SKM-1 treated with dmso at 0.1 percent for 144 hours (cell line): ENCODE measurements at regions not wholly inside any gene's neighbourhood (a gene's known extent, or its start where the extent isn't known, plus 50 kb on each side); places are given as distances from the start of the nearest gene placed in this dataset.

Source experiments
- DNase-seq: peaks from one replicate; lab custom pipeline; 2025; ENCODE audit not compliant: unreplicated experiment; lab: John Stamatoyannopoulos, UW

DNA sequence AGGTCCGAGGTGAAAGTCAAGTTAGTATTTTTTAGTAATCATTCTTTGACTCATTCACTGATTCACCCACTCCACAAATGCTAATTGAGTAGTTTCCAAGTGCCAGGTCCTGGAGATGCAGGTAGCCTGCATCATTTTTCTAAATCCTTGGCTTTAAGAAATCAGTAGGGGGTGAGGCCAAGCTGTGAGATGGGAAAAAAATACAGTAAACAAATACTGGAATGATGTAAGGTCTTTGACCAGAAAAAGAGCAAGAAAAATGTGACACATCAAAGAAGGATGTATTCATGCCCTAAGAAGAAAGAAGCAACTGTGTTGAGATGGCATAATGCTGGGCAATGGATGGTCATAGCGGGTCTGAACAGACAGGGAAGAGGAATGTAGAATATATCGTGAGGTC lies 1386.6 kb downstream of the PCDH7 start:
- DNase-seq = no peak

GRCh38 chr4:32112891-32113290 lies 1392.7 kb downstream of the PCDH7 start:
- DNase-seq = no peak

DNA sequence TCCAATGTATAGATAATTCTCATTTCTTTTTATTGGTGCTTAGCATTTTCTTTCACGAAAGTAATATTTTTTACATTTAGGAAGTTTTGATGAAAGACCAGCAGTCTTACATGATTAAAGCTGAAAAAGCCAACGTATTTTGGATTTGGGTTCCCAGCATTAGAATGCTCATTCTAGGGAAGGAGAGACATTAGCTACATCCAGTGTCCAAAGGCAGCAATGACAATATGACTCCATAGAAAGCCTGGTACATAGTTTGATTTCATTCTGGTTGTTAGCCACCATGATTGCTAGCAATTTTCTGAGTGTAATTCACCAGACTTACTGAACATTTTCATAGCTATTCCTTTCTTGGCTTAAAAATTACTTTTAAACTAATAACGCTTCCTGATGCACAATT lies 1397.5 kb downstream of the PCDH7 start:
- no peak for DNase-seq

DNA sequence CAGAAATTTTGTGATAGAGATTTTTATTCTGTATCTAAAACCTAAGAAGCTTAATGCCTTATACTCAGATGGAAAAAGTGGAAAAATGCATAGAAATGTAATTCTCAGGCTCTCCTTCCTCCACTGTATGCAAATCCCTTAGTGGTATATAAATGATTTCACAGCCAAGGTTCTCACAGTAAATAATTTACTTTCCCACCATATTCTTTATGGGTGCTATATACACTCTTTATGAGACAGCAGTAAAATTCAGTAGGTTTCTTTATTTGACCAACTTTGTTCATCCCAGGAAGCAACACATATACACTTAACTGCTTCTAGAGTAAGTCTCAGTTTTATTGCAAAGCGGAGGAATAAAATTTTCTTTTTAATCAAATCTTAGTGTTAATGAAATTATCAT lies 1399.7 kb downstream of the PCDH7 start:
- no peak for DNase-seq

GRCh38 chr4:32128549-32128948 lies 1408.4 kb downstream of the PCDH7 start:
- DNase-seq = no peak

GRCh38 chr4:32129967-32130366 lies 1409.8 kb downstream of the PCDH7 start:
- DNase-seq = no peak

DNA sequence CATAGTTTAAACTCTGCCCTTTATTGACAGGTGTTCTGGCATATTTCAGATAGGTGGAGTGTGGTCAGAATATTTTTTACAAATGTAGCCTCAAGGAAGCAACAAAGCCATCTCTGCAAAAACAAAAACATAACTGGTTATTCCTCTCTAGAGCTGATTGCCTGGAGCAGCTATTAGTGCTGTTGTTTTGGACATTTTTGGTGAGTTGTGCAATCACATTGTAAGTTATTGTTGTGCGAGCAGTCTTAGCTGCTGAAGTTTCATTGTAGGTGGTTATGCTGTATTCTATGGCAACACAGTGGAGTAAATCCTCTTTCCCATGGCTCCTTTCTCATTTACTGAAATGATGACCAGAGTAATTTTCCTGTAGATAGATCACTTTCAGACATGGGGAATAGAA lies 1413.0 kb downstream of the PCDH7 start:
- DNase-seq = no peak

- no peak for DNase-seq
Observed at GRCh38 chr4:32133734-32134133, 1413.6 kb downstream of the PCDH7 start.

GRCh38 chr4:32135642-32136041 lies 1415.5 kb downstream of the PCDH7 start:
- DNase-seq = no peak

GRCh38 chr4:32136081-32136787 lies 1416.1 kb downstream of the PCDH7 start:
- no peak for DNase-seq

DNA sequence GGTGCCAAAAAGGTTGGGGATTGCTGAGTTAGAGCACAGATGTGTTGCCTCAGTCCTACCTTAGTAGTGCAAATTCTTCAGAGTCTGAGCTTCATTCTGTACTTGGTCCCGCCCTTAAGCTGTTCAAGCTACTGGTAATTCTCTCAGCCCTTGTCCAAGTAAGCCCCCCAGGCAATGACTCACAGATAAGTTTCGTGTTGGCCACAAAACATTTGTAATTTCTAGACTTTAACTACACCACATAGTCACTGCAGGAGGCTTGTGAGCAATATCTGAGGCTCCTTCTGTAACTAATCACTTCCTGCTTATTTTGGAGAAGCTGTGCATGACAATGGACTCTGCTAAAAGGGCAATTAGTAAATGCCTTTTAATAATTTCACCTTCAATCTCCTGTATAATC lies 1420.5 kb downstream of the PCDH7 start:
- DNase-seq = peak; percentile 23

- peak; percentile 52 for DNase-seq
Observed at GRCh38 chr4:32142075-32142474, 1421.9 kb downstream of the PCDH7 start.

DNA sequence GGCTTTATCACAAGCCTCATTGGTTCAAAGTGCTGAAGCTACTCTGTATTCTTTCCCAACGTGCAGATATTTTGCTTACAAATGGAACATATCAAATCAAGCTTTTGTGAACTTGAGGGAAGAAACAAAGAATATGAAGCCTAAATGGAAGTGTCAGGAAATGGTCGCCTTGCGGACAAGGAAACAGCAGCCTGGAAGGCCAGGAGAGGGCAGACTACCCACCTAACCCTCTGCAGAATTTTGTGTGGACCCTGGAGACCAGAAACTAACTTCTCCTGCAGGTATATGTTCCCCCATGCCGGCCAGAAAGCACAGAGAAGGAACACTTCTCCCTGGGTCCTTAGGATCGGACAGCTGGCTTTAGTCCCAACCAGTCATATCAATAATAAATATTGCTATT lies 1425.8 kb downstream of the PCDH7 start:
- DNase-seq = no peak

DNA sequence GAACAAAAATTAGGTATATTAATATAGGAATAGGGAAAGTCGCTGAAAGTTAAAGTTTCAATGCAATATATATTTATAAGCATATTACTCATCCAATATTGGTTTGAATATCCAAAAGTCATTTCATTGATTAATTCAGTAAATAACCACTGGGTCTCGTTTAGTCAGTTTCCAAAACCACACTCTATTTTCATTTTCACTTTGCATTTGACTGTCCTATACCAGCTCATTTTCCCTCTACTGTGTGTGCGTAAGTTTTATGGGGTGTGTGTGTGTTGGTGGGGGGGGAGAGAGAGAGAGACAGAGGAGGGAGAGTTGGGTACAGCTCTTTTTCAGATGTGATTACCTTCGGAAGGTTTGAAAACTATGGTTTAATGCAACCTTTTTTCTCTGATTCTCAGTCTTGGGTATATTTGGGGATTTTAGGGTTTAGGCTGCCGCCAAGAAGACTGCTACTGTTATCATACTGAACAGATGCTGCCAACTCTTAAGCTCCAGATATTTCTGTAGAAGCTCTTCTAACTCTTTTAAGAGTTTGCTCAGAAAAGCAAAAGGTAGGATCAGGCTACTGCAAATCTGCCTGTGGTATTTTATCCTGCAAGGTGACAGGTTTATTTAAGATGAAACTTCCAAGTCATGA lies 1427.4 kb downstream of the PCDH7 start:
- DNase-seq = no peak

DNA sequence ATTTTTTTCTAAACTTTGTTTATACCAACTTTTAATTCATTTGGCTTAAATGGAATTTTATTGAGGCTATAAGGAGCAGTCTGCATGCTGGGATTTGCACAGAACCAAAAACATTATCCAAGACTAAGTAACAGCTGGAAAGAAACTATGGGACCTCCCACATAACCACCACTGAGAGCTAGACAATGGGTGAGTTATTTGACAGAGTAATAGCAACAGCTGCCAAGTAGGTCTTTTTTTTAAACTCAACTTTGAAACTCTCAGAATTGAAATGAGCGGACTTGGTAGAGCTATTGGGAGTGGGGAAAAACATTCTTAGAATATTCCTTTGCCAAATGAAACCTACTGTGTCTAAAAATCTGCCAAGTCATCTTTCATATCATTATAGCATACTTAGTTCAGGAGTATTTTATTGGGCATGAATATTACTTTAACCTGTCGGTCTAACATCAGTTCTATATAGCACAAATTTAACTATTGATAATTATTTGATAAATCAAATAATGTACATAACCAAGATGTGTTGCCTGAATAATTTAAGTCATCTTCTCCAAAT lies 1428.0 kb downstream of the PCDH7 start:
- no peak for DNase-seq

- no peak for DNase-seq
Observed at GRCh38 chr4:32158961-32159360, 1438.8 kb downstream of the PCDH7 start.

DNA sequence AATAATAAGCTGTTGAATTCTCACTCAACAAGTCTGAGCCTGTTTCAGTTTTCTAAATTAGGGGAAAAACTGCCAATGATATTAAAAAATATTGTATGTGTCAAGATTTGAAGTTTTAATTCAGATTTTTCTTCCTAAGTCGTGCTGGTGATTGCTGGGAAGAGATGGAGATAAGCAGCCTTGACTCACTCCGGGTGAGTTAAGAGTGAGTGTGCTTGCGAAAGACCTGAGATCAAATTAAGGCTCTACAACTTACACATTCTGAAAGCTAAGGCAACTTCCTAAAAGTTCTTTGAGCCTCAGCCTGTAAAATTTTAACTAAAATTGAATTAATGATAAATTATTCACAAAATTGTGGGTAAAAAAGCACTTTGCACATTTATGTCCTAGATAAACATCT lies 1441.2 kb downstream of the PCDH7 start:
- DNase-seq = peak; percentile 79

DNA sequence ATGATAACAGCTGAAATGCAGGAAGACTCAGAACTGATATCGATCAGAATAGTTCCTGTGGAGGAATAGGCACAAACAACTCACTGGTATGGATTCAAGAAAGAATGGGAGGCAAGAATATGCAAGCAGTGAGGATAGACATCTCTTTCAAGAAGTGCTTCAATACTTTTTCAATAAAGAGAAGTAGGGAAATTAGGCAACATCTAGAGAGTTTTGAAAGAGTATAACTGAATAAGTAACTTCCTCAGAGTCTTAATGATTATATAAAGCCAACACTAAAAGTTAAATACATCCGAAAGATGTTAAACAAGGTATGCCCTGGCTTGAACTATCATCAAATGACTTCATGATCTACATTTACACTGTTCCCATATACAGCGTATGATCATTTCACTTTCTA lies 1443.0 kb downstream of the PCDH7 start:
- peak; percentile 72 for DNase-seq

DNA sequence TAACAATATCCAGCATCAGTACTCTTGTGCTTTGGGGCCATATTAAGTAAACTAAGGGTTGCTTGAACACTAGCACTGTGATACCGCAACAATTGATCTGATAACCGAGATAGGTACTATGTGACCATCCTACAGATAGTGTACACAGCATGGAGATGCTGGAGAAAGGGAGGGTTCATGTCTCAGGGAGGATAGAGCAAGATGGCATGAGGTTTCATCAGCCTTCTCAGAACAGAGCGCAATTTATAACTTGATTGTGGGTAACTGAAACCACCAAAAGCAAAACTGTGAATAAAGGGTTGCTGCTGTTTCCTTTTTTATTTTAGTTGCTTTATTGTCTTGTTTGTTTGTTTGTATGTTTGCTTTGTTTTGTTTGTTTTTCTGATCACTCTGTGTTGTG lies 1449.7 kb downstream of the PCDH7 start:
- DNase-seq = no peak

GRCh38 chr4:32172086-32172485 lies 1451.9 kb downstream of the PCDH7 start:
- no peak for DNase-seq

DNA sequence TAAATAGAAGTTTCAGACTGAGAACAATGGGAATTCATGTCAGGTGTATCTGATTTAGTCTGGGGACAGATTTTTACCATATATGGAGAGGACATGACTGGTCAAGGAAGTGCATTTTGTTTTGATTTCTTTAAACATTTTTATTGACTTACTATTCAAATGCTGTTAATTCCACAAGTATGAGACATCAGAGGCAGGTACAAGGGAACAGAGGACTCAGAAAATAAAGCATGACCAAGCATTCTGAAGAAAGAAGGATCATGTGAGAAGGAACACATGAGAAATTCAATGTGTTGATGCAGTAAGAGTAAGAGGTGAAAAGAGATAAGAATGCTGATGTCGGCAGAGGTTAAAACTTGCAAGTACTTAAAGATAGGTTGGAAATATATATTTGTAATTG lies 1452.6 kb downstream of the PCDH7 start:
- no peak for DNase-seq

DNA sequence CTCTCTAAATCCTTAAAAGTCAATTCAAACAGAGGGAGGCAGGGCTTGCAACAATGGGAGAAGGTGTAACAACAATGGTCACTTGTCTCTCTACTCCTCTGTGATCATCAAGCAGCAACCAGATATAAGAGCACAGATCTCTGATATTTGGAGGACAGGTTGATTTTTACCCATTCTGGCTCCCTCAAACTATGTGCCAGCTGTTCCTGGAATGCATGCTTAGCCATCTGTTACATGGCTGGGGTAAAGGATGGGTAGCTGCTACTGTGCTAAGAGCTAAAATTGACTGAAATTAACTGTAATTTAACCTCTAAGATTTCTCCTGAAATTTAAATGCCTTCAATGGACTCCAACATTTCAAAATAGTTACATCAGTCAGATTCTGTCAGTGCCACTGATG lies 1459.9 kb downstream of the PCDH7 start:
- DNase-seq = no peak

DNA sequence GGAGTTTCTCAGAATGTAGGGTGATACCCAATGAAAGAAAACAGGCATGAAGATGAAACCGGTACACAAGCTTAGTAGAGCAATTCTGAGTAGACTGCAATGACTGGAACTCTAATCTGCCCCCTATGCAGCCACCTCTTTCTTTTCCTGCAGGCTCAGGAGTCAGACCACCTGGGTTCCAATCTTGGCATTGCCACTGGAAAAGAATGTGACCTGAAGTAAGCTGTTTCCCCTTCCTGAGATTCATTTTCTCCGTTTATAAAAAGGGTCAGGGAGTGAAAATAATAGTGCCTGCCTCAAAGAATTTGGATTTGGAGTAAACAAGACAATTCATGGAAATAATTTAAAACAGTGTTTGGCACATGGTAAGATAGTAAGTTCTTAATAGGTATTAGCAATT lies 1464.0 kb downstream of the PCDH7 start:
- no peak for DNase-seq
